H1 (cell line): ENCODE measurements at regions not wholly inside any gene's neighbourhood (a gene's known extent, or its start where the extent isn't known, plus 50 kb on each side); places are given as distances from the start of the nearest gene placed in this dataset.

ENCODE experiments used
- CTCF ChIA-PET: fragments of 300-600 bp; sonication (Branson Sonifier 250); formaldehyde crosslinking; loops from one replicate; lab custom pipeline; 2021; ENCODE audit not compliant: partially characterized antibody; lab: Charles Lee
- POLR2A ChIA-PET: fragments of 300-600 bp; sonication (Branson Sonifier 250); formaldehyde crosslinking; loops from one replicate; lab custom pipeline; 2021; ENCODE audit warnings: inconsistent platforms; ENCODE audit not compliant: partially characterized antibody; lab: Charles Lee
- DNase-seq, 2 experiments: peaks; one replicate each; pipeline versions ENCODE4 v3.0.0 to v3.0.0-alpha.2; 2010 to 2022; ENCODE audit warnings: low spot score in 2 of 2, low read depth in 1 of 2, mixed read lengths in 1 of 2
- FAIRE-seq: peaks from 2 replicates; lab custom pipeline; 2011; peaks lifted over from hg19 to GRCh38; lab: Jason Lieb, UNC
- H2AFZ ChIP-seq: 2 replicates; pipeline ENCODE4 v1.8.1; 2012; ENCODE audit warnings: low read length, inconsistent platforms
- H2AK5ac ChIP-seq: 2 replicates; pipeline ENCODE4 v1.6.1; 2013; ENCODE audit warnings: low read depth, low read length
- H2BK120ac ChIP-seq: replicated peaks from 2 replicates; pipeline ENCODE3; 2013; ENCODE audit warnings: low read depth, low read length, inconsistent platforms
- H2BK12ac ChIP-seq: 2 replicates; pipeline ENCODE4 v1.6.1; 2013; ENCODE audit warnings: low read depth, low read length
- H2BK15ac ChIP-seq: 2 replicates; pipeline ENCODE4 v1.6.1; 2013; ENCODE audit warnings: low read length
- H2BK20ac ChIP-seq: 2 replicates; pipeline ENCODE4 v1.6.1; 2013; ENCODE audit warnings: low read length
- H2BK5ac ChIP-seq: 2 replicates; pipeline ENCODE4 v1.6.1; 2013; ENCODE audit warnings: low read depth, low read length
- H3K14ac ChIP-seq: 2 replicates; pipeline ENCODE4 v1.6.1; 2013; ENCODE audit warnings: inconsistent platforms; ENCODE audit not compliant: insufficient read length
- H3K18ac ChIP-seq: 2 replicates; pipeline ENCODE4 v1.6.1; 2013; ENCODE audit warnings: low read length; ENCODE audit errors: extremely low read depth
- H3K23ac ChIP-seq: 2 replicates; pipeline ENCODE4 v1.6.1; 2013; ENCODE audit warnings: inconsistent platforms; ENCODE audit not compliant: insufficient read length
- H3K23me2 ChIP-seq: 2 replicates; pipeline ENCODE4 v1.6.1; 2013; ENCODE audit warnings: low read depth, low read length
- H3K27ac ChIP-seq: 2 replicates; pipeline ENCODE4 v1.6.1; 2011; ENCODE audit warnings: low read depth, low read length, inconsistent platforms
- H3K27me3 ChIP-seq, 4 experiments: replicated peaks in 1 of 4; 1 replicate in 1 of 4; 2 replicates in 3 of 4; pipeline versions ENCODE4 v1.6.1 to v1.8.1; 2011 to 2013; ENCODE audit warnings: low read length in 3 of 4, mild to moderate bottlenecking in 3 of 4, inconsistent platforms in 2 of 4, mixed read lengths in 2 of 4, moderate library complexity in 1 of 4; ENCODE audit not compliant: control insufficient read depth in 3 of 4, insufficient read depth in 3 of 4; ENCODE audit errors: extremely low read depth in 1 of 4
- H3K36me3 ChIP-seq, 4 experiments: 2 replicates each; pipeline versions ENCODE4 v1.6.1 to v1.8.1; 2011 to 2013; ENCODE audit warnings: mild to moderate bottlenecking in 4 of 4, low read length in 3 of 4, moderate library complexity in 2 of 4, control low read depth in 1 of 4, inconsistent platforms in 1 of 4; ENCODE audit not compliant: insufficient read depth in 4 of 4, control insufficient read depth in 2 of 4
- H3K4ac ChIP-seq: replicated peaks from 2 replicates; pipeline ENCODE3; 2013; ENCODE audit warnings: low read length, low read depth, mixed read lengths, inconsistent platforms; ENCODE audit not compliant: insufficient read length
- H3K4me1 ChIP-seq, 4 experiments: replicated peaks in 1 of 4; 1 replicate in 1 of 4; 2 replicates in 3 of 4; pipeline versions ENCODE4 v1.6.1 to v1.8.1; 2011 to 2013; ENCODE audit warnings: low read length in 3 of 4, inconsistent platforms in 2 of 4, mixed read lengths in 1 of 4; ENCODE audit not compliant: insufficient read depth in 4 of 4, control insufficient read depth in 3 of 4
- H3K4me2 ChIP-seq, 2 experiments: 2 replicates each; pipeline versions ENCODE4 v1.6.1 to v1.8.1; 2011 to 2013; ENCODE audit warnings: low read depth in 2 of 2, low read length in 2 of 2, control low read depth in 1 of 2, inconsistent platforms in 1 of 2, mild to moderate bottlenecking in 1 of 2; ENCODE audit not compliant: insufficient read depth in 1 of 2
- H3K4me3 ChIP-seq, 4 experiments: fragments of 200-600, 300-600 bp in 1 of 4; sonication (generic), shearing (Covaris generic), sonication (Bioruptor Twin) in 1 of 4; 2 replicates each; pipeline versions ENCODE4 v1.5.1 to v1.8.1; 2011 to 2016; ENCODE audit warnings: low read length in 4 of 4, low read depth in 3 of 4, control low read depth in 2 of 4, inconsistent platforms in 2 of 4, mild to moderate bottlenecking in 2 of 4, mixed read lengths in 1 of 4, moderate library complexity in 1 of 4; ENCODE audit not compliant: insufficient read depth in 2 of 4; ENCODE audit errors: extremely low read depth in 1 of 4
- H3K56ac ChIP-seq: replicated peaks from 2 replicates; pipeline ENCODE3; 2013; ENCODE audit warnings: low read depth, mild to moderate bottlenecking, mixed read lengths, low read length, inconsistent platforms; ENCODE audit not compliant: insufficient read length
- H3K79me1 ChIP-seq: 2 replicates; pipeline ENCODE4 v1.6.1; 2013; ENCODE audit warnings: low read depth, low read length, control low read depth
- H3K79me2 ChIP-seq, 2 experiments: 2 replicates each; pipeline versions ENCODE4 v1.6.1 to v1.8.1; 2012 to 2013; ENCODE audit warnings: low read length in 2 of 2, mild to moderate bottlenecking in 2 of 2, inconsistent platforms in 1 of 2; ENCODE audit not compliant: insufficient read depth in 2 of 2, control insufficient read depth in 1 of 2
- H3K9ac ChIP-seq, 4 experiments: replicated peaks in 1 of 4; 1 replicate in 1 of 4; 2 replicates in 3 of 4; pipeline versions ENCODE4 v1.6.1 to v1.8.1; 2011 to 2013; ENCODE audit warnings: low read depth in 3 of 4, low read length in 3 of 4, control low read depth in 2 of 4, mild to moderate bottlenecking in 2 of 4, moderate library complexity in 2 of 4, inconsistent platforms in 1 of 4; ENCODE audit errors: extremely low read depth in 1 of 4
- H3K9me3 ChIP-seq, 2 experiments: 2 replicates each; pipeline versions ENCODE4 v1.6.1 to v1.8.1; 2012 to 2013; ENCODE audit warnings: mild to moderate bottlenecking in 2 of 2, moderate library complexity in 2 of 2, control low read depth in 1 of 2, inconsistent platforms in 1 of 2, low read depth in 1 of 2, low read length in 1 of 2, mixed read lengths in 1 of 2; ENCODE audit not compliant: insufficient read depth in 2 of 2
- H4K20me1 ChIP-seq, 2 experiments: replicated peaks in 1 of 2; 2 replicates each; pipeline versions ENCODE3 to v1.8.1; 2011 to 2013; ENCODE audit warnings: inconsistent platforms in 2 of 2, low read length in 2 of 2, mild to moderate bottlenecking in 1 of 2; ENCODE audit not compliant: insufficient read depth in 2 of 2, control insufficient read depth in 1 of 2
- H4K5ac ChIP-seq: 2 replicates; pipeline ENCODE4 v1.6.1; 2013; ENCODE audit warnings: low read length, low read depth, mixed read lengths, inconsistent platforms; ENCODE audit not compliant: insufficient read length
- H4K8ac ChIP-seq: 2 replicates; pipeline ENCODE4 v1.8.0; 2013; ENCODE audit warnings: mild to moderate bottlenecking, moderate library complexity, low read length, inconsistent platforms; ENCODE audit not compliant: insufficient read depth; ENCODE audit errors: extremely low read depth
- H4K91ac ChIP-seq: replicated peaks from 2 replicates; pipeline ENCODE3; 2013; ENCODE audit warnings: low read length, mixed read lengths, inconsistent platforms; ENCODE audit not compliant: insufficient read length
- CHD1 ChIP-seq: IDR thresholded peaks from 2 replicates; pipeline ENCODE4 v1.6.1; 2012; ENCODE audit warnings: low read depth, low read length, improper control_type of control experiment
- CTCF ChIP-seq, 3 experiments: IDR thresholded peaks; 1 replicate in 2 of 3; 2 replicates in 1 of 3; pipeline versions ENCODE4 v1.5.1 to v1.6.1; 2011; ENCODE audit warnings: low read length in 3 of 3, mild to moderate bottlenecking in 3 of 3, inconsistent platforms in 2 of 3, low read depth in 1 of 3, moderate library complexity in 1 of 3; ENCODE audit not compliant: insufficient read depth in 1 of 3; ENCODE audit errors: control extremely low read depth in 1 of 3
- EGR1 ChIP-seq: IDR thresholded peaks from 2 replicates; pipeline ENCODE4 v1.6.1; 2011; ENCODE audit warnings: low read depth, low read length, borderline replicate concordance
- HDAC6 ChIP-seq: IDR thresholded peaks from one replicate; pipeline ENCODE4 v1.7.1; 2012; ENCODE audit warnings: low read depth, mild to moderate bottlenecking, inconsistent platforms, low read length, moderate library complexity
- RAD21 ChIP-seq, 2 experiments: IDR thresholded peaks in 1 of 2; conservative IDR thresholded peaks in 1 of 2; 2 replicates each; pipeline ENCODE4 v1.6.1; 2011; ENCODE audit warnings: low read depth in 2 of 2, low read length in 2 of 2, improper control_type of control experiment in 1 of 2, inconsistent platforms in 1 of 2, mild to moderate bottlenecking in 1 of 2, moderate library complexity in 1 of 2
- SAP30 ChIP-seq: fragments of 300-600 bp; sonication (generic); IDR thresholded peaks from 2 replicates; pipeline ENCODE4 v1.7.1; 2012; ENCODE audit warnings: low read length, moderate library complexity, mild to moderate bottlenecking, inconsistent platforms; ENCODE audit not compliant: insufficient read depth, insufficient replicate concordance
- WGBS, 2 experiments: shearing (Covaris generic) in 1 of 2; methylation state at CpG; one replicate each; pipeline versions ENCODE4 v1.1.6 to v1.1.7; 2013 to 2015; ENCODE audit warnings: low lambda C conversion rate in 2 of 2, mixed read lengths in 2 of 2, inconsistent platforms in 1 of 2, low coverage in 1 of 2, missing lambda C conversion rate in 1 of 2; ENCODE audit not compliant: insufficient replicate concordance in 2 of 2, insufficient coverage in 1 of 2, insufficient read length in 1 of 2; ENCODE audit errors: extremely low coverage in 1 of 2, missing lambda C conversion rate in 1 of 2; 5-methylcytosine and 5-hydroxymethylcytosine counted together

GRCh38 chr12:59407799-59408198 lies 188.0 kb upstream of the SLC16A7 start:
- Histone ChIP-seq H2BK20ac (no peak overlapping the region), H3K4me3 (no peak overlapping the region), H2AFZ (no peak overlapping the region), H3K27me3 (no peaks in the 10 kb centered on the region), H3K14ac (no peak overlapping the region), H3K56ac (no peak overlapping the region), H2BK5ac (no peak overlapping the region), H2BK120ac (no peak overlapping the region), H3K4me1 (no peaks in the 10 kb centered on the region), H2AK5ac (no peak overlapping the region), H4K8ac (no peak overlapping the region), H2BK15ac (no peak overlapping the region), H3K9ac (no peak overlapping the region), H4K20me1 (no peaks in the 10 kb centered on the region), H3K9me3 (no peaks in the 10 kb centered on the region), H4K91ac (no peak overlapping the region), H2BK12ac (no peak overlapping the region), H3K18ac (no peak overlapping the region), H3K4me2 (no peak overlapping the region), H3K23ac (no peak overlapping the region), H3K79me1 (no peaks in the 10 kb centered on the region), H3K36me3 (no peaks in the 10 kb centered on the region), H3K23me2 (no peaks in the 10 kb centered on the region), H3K27ac (no peak overlapping the region), H3K4ac (no peak overlapping the region), H3K79me2 (no peaks in the 10 kb centered on the region), H4K5ac (no peak overlapping the region)
- TF ChIP-seq EGR1, result no peak
- no peak for TF ChIP-seq HDAC6
- TF ChIP-seq SAP30, result no peak
- TF ChIP-seq CHD1, result no peak
- peak; percentile 52 to 53 for TF ChIP-seq RAD21 (IDR thresholded peaks at IDR 0.05 in 1 of 2, conservative IDR thresholded peaks at IDR 0.05 in 1 of 2; ENCODE audit: low read depth in 2 of 2, low read length in 2 of 2)
- peak in 1 of 3 experiments; percentile 38; a peak in 2 of 4 replicates for TF ChIP-seq CTCF (IDR thresholded peaks at IDR 0.05; ENCODE audit: control extremely low read depth in 1 of 3, insufficient read depth in 1 of 3, low read depth in 1 of 3, low read length in 3 of 3)
- FAIRE-seq (no peak), DNase-seq (no peak)
- ChIA-PET CTCF (interaction anchor here (0.6 to 1.7 kb wide), 8 partner anchors 10 to 400 kb away, joined by 3 to 6 read pairs (median 4); no protein-coding TSS in a partner anchor), POLR2A (no interaction called here)
- 78% methylated on average over 2 of the region's 2 CpGs; no CpG with 5 or more reads in 1 of the 2 experiments for WGBS, 2 experiments
